Endothelial cell (in vitro differentiated cells): ENCODE measurements at regions not wholly inside any gene's neighbourhood (a gene's known extent, or its start where the extent isn't known, plus 50 kb on each side); places are given as distances from the start of the nearest gene placed in this dataset.

Experiments
- DNase-seq: peaks from one replicate; pipeline ENCODE4 v3.0.0; 2021; ENCODE audit warnings: low spot score
- H3K27ac Mint-ChIP-seq: one replicate; pipeline ENCODE4 v1.8.0; 2021; ENCODE audit warnings: mixed read lengths, inconsistent platforms; ENCODE audit not compliant: unreplicated experiment
- H3K27me3 Mint-ChIP-seq: one replicate; pipeline ENCODE4 v1.8.0; 2021; ENCODE audit warnings: mild to moderate bottlenecking, moderate library complexity, mixed read lengths, inconsistent platforms; ENCODE audit not compliant: unreplicated experiment
- H3K36me3 Mint-ChIP-seq: one replicate; pipeline ENCODE4 v1.8.0; 2021; ENCODE audit warnings: mild to moderate bottlenecking, low read depth, mixed read lengths, inconsistent platforms; ENCODE audit not compliant: unreplicated experiment
- H3K4me1 Mint-ChIP-seq: one replicate; pipeline ENCODE4 v1.8.0; 2021; ENCODE audit warnings: mild to moderate bottlenecking, mixed read lengths, inconsistent platforms; ENCODE audit not compliant: unreplicated experiment
- H3K4me3 Mint-ChIP-seq: one replicate; pipeline ENCODE4 v1.8.0; 2021; ENCODE audit warnings: mild to moderate bottlenecking, mixed read lengths, inconsistent platforms; ENCODE audit not compliant: unreplicated experiment
- H3K9me3 Mint-ChIP-seq: one replicate; pipeline ENCODE4 v1.8.0; 2021; ENCODE audit warnings: mixed read lengths, inconsistent platforms; ENCODE audit not compliant: unreplicated experiment
- TF ChIP-seq, protein P1 (sequence below): fragments of 200-600 bp; sonication (generic); IDR thresholded peaks from one replicate; pipeline ENCODE4 v1.5.0; 2021; ENCODE audit warnings: antibody characterized with exemption; ENCODE audit not compliant: unreplicated experiment

GRCh38 chr20:51886891-51887608 lies 84.7 kb upstream of the SALL4 start:
- Mint-ChIP-seq H3K4me1 (peaks cover 14% of the 10 kb centered on the region), H3K27me3 (no peaks in the 10 kb centered on the region), H3K36me3 (no peaks in the 10 kb centered on the region), H3K4me3 (no peak overlapping the region), H3K27ac (no peak overlapping the region), H3K9me3 (no peaks in the 10 kb centered on the region)
- TF ChIP-seq, protein P1, sequence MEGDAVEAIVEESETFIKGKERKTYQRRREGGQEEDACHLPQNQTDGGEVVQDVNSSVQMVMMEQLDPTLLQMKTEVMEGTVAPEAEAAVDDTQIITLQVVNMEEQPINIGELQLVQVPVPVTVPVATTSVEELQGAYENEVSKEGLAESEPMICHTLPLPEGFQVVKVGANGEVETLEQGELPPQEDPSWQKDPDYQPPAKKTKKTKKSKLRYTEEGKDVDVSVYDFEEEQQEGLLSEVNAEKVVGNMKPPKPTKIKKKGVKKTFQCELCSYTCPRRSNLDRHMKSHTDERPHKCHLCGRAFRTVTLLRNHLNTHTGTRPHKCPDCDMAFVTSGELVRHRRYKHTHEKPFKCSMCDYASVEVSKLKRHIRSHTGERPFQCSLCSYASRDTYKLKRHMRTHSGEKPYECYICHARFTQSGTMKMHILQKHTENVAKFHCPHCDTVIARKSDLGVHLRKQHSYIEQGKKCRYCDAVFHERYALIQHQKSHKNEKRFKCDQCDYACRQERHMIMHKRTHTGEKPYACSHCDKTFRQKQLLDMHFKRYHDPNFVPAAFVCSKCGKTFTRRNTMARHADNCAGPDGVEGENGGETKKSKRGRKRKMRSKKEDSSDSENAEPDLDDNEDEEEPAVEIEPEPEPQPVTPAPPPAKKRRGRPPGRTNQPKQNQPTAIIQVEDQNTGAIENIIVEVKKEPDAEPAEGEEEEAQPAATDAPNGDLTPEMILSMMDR, result no peak
- no peak for DNase-seq

- H3K36me3 Mint-ChIP-seq, result no peaks in the 10 kb centered on the region
- H3K9me3 Mint-ChIP-seq, result no peaks in the 10 kb centered on the region
- H3K27me3 Mint-ChIP-seq, result no peaks in the 10 kb centered on the region
- TF ChIP-seq, protein P1, result no peak
- no peak overlapping the region for H3K4me3 Mint-ChIP-seq
- peaks cover 14% of the 10 kb centered on the region for H3K4me1 Mint-ChIP-seq
- no peak for DNase-seq
- H3K27ac Mint-ChIP-seq, result no peak overlapping the region
Measured at GRCh38 chr20:51886341-51886740, 84.0 kb upstream of the SALL4 start.

DNA sequence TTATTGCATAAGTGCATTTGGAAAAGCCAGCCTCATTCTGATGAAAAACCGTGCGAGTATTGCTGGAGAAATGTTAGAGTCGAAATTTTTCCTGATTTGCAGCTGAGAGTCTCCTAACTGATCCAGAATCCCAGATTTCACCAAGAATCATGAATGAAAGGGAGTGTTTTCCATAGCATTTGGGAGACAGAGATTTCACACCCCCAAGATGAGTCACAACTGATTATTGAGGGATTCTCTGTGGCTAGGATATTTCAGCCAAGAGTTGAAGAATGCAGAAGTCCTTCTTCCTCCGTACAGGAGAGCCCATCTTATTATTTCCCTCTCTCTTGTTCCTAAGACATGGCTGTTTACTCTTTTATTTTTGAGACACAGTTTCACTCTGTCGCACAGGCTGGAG lies 82.2 kb upstream of the SALL4 start:
- no peaks in the 10 kb centered on the region for H3K27me3 Mint-ChIP-seq
- peaks cover 11% of the 10 kb centered on the region for H3K4me1 Mint-ChIP-seq
- DNase-seq, result no peak
- no peaks in the 10 kb centered on the region for H3K9me3 Mint-ChIP-seq
- TF ChIP-seq, protein P1, result no peak
- no peak overlapping the region for H3K4me3 Mint-ChIP-seq
- H3K27ac Mint-ChIP-seq, result no peak overlapping the region
- H3K36me3 Mint-ChIP-seq, result no peaks in the 10 kb centered on the region

GRCh38 chr20:51880188-51880587 lies 77.9 kb upstream of the SALL4 start:
- H3K27me3 Mint-ChIP-seq, result peaks cover 2% of the 10 kb centered on the region
- TF ChIP-seq, protein P1, result no peak
- DNase-seq, result no peak

GRCh38 chr20:51876313-51876940 lies 74.1 kb upstream of the SALL4 start:
- Mint-ChIP-seq H3K4me1 (no peaks in the 10 kb centered on the region), H3K9me3 (no peaks in the 10 kb centered on the region), H3K27ac (no peak overlapping the region), H3K4me3 (no peak overlapping the region), H3K36me3 (no peaks in the 10 kb centered on the region), H3K27me3 (peaks cover 2% of the 10 kb centered on the region)
- no peak for DNase-seq
- TF ChIP-seq, protein P1, result no peak

More at GRCh38 chr20:51880188-51880587, 77.9 kb upstream of the SALL4 start:
- H3K4me3 Mint-ChIP-seq, result no peak overlapping the region
- H3K36me3 Mint-ChIP-seq, result no peaks in the 10 kb centered on the region
- H3K9me3 Mint-ChIP-seq, result no peaks in the 10 kb centered on the region
- no peaks in the 10 kb centered on the region for H3K4me1 Mint-ChIP-seq
- no peak overlapping the region for H3K27ac Mint-ChIP-seq
